Neural progenitor cell (in vitro differentiated cells): ENCODE measurements at regions not wholly inside any gene's neighbourhood (a gene's known extent, or its start where the extent isn't known, plus 50 kb on each side); places are given as distances from the start of the nearest gene placed in this dataset.
"Not testable (repeated sequence)": the region's sequence is repeated elsewhere in the genome, so short reads cannot be mapped to it uniquely, and the experiment has no call there.

ENCODE experiments used
- DNase-seq: peaks from one replicate; pipeline ENCODE4 v3.0.0-alpha.2; 2016; ENCODE audit warnings: low spot score
- H2AFZ ChIP-seq: fragments of 200-600 bp; sonication (generic); replicated peaks from 2 replicates; pipeline ENCODE4 v1.6.1; 2016; ENCODE audit warnings: antibody characterized with exemption
- H3F3A ChIP-seq: fragments of 200-600 bp; sonication (generic); 2 replicates; pipeline ENCODE4 v1.6.1; 2016; ENCODE audit warnings: antibody characterized with exemption, low read depth
- H3K27ac ChIP-seq: fragments of 200-600 bp; sonication (generic); 2 replicates; pipeline ENCODE4 v1.5.1; 2016; ENCODE audit warnings: mild to moderate bottlenecking
- H3K27me3 ChIP-seq: fragments of 200-600 bp; sonication (generic); 2 replicates; pipeline ENCODE4 v1.6.1; 2016; ENCODE audit warnings: mild to moderate bottlenecking, moderate library complexity
- H3K36me3 ChIP-seq: fragments of 200-600 bp; sonication (generic); 2 replicates; pipeline ENCODE4 v1.5.1; 2016
- H3K4me1 ChIP-seq: fragments of 200-600 bp; sonication (generic); 2 replicates; pipeline ENCODE4 v1.6.1; 2016; ENCODE audit warnings: mixed run types
- H3K4me2 ChIP-seq: fragments of 200-600 bp; sonication (generic); 2 replicates; pipeline ENCODE4 v1.6.1; 2016
- H3K4me3 ChIP-seq: fragments of 200-600 bp; sonication (generic); 2 replicates; pipeline ENCODE4 v1.5.1; 2016
- H3K79me2 ChIP-seq: fragments of 200-600 bp; sonication (generic); 2 replicates; pipeline ENCODE4 v1.6.1; 2016; ENCODE audit warnings: low read depth
- H3K9ac ChIP-seq: fragments of 200-600 bp; sonication (generic); 2 replicates; pipeline ENCODE4 v1.6.1; 2016
- H3K9me3 ChIP-seq: fragments of 200-600 bp; sonication (generic); 2 replicates; pipeline ENCODE4 v1.5.1; 2016; ENCODE audit warnings: low read depth
- H4K20me1 ChIP-seq: fragments of 200-600 bp; sonication (generic); 2 replicates; pipeline ENCODE4 v1.6.1; 2016; ENCODE audit warnings: low read depth
- H3K27ac Mint-ChIP-seq: 3 replicates; pipeline ENCODE4 v1.8.0; 2021; ENCODE audit warnings: mixed read lengths
- H3K27me3 Mint-ChIP-seq: 2 replicates; pipeline ENCODE4 v1.8.0; 2022; ENCODE audit warnings: low read depth, mild to moderate bottlenecking, inconsistent platforms, moderate library complexity, mixed read lengths; ENCODE audit not compliant: insufficient read depth
- H3K36me3 Mint-ChIP-seq: 3 replicates; pipeline ENCODE4 v1.8.0; 2021; ENCODE audit warnings: mixed read lengths
- H3K4me1 Mint-ChIP-seq: 3 replicates; pipeline ENCODE4 v1.8.0; 2021; ENCODE audit warnings: mixed read lengths
- H3K4me3 Mint-ChIP-seq: 3 replicates; pipeline ENCODE4 v1.8.0; 2021; ENCODE audit warnings: mild to moderate bottlenecking, moderate library complexity, mixed read lengths
- H3K9me3 Mint-ChIP-seq: 3 replicates; pipeline ENCODE4 v1.8.0; 2020; ENCODE audit warnings: mixed read lengths
- CTCF ChIP-seq: fragments of 200-600 bp; sonication (generic); IDR thresholded peaks from 2 replicates; pipeline ENCODE4 v1.5.1; 2017; ENCODE audit warnings: antibody characterized with exemption, mild to moderate bottlenecking
- EZH2 ChIP-seq: fragments of 200-600 bp; sonication (generic); IDR thresholded peaks from 2 replicates; pipeline ENCODE4 v1.6.1; 2017; ENCODE audit warnings: antibody characterized with exemption, mild to moderate bottlenecking, moderate library complexity
- EZH2phosphoT487 ChIP-seq: fragments of 200-600 bp; sonication (generic); IDR thresholded peaks from 2 replicates; pipeline ENCODE4 v1.6.1; 2017; ENCODE audit warnings: antibody characterized with exemption

GRCh38 chr2:176879426-176879995, 333.1 kb upstream of the HNRNPA3 start:
- Histone ChIP-seq H3K4me3 (no peak overlapping the region), H3K79me2 (no peaks in the 10 kb centered on the region), H3K27me3 (no peaks in the 10 kb centered on the region), H4K20me1 (no peaks in the 10 kb centered on the region), H3K9ac (no peak overlapping the region), H3K36me3 (no peaks in the 10 kb centered on the region), H3K27ac (no peak overlapping the region), H3K4me1 (no peaks in the 10 kb centered on the region), H3F3A (no peaks in the 10 kb centered on the region), H2AFZ (no peak overlapping the region), H3K4me2 (no peak overlapping the region), H3K9me3 (no peaks in the 10 kb centered on the region)
- no peak overlapping the region for H3K4me3 Mint-ChIP-seq
- H3K36me3 Mint-ChIP-seq, result no peaks in the 10 kb centered on the region
- H3K4me1 Mint-ChIP-seq, result no peaks in the 10 kb centered on the region
- no peaks in the 10 kb centered on the region for H3K9me3 Mint-ChIP-seq
- no peak overlapping the region for H3K27ac Mint-ChIP-seq
- no peak for DNase-seq
- TF ChIP-seq CTCF, result no peak
- no peak for TF ChIP-seq EZH2
- TF ChIP-seq EZH2phosphoT487, result no peak
- H3K27me3 Mint-ChIP-seq, result peaks cover 1% of the 10 kb centered on the region

- H3K79me2 ChIP-seq, H3K27me3 ChIP-seq, H3K9me3 ChIP-seq, H2AFZ ChIP-seq, H3K27ac Mint-ChIP-seq, H3K4me3 Mint-ChIP-seq, DNase-seq, H3F3A ChIP-seq, H3K27ac ChIP-seq, H3K4me2 ChIP-seq, H3K9me3 Mint-ChIP-seq, H3K36me3 Mint-ChIP-seq, H3K36me3 ChIP-seq, H3K27me3 Mint-ChIP-seq, H3K9ac ChIP-seq, H3K4me3 ChIP-seq, H3K4me1 ChIP-seq, H4K20me1 ChIP-seq, H3K4me1 Mint-ChIP-seq: not testable (repeated sequence)
Measured at GRCh38 chr2:176882045-176882444, 330.5 kb upstream of the HNRNPA3 start.

GRCh38 chr2:176885001-176885643, 327.5 kb upstream of the HNRNPA3 start:
- H3K4me3 ChIP-seq, result no peak overlapping the region
- DNase-seq, result no peak
- no peak overlapping the region for H3K4me2 ChIP-seq
- Mint-ChIP-seq H3K27ac (no peak overlapping the region), H3K9me3 (no peaks in the 10 kb centered on the region), H3K27me3 (no peaks in the 10 kb centered on the region), H3K36me3 (no peaks in the 10 kb centered on the region), H3K4me1 (no peaks in the 10 kb centered on the region), H3K4me3 (no peak overlapping the region)
- no peaks in the 10 kb centered on the region for H3K79me2 ChIP-seq
- no peak for TF ChIP-seq EZH2
- TF ChIP-seq EZH2phosphoT487, result no peak
- no peak for TF ChIP-seq CTCF
- H3K4me1 ChIP-seq, result no peaks in the 10 kb centered on the region
- H3K9me3 ChIP-seq, result no peaks in the 10 kb centered on the region
- H3K36me3 ChIP-seq, result no peaks in the 10 kb centered on the region
- no peak overlapping the region for H2AFZ ChIP-seq
- H3F3A ChIP-seq, result no peaks in the 10 kb centered on the region
- no peak overlapping the region for H3K9ac ChIP-seq
- no peak overlapping the region for H3K27ac ChIP-seq
- H4K20me1 ChIP-seq, result no peaks in the 10 kb centered on the region
- H3K27me3 ChIP-seq, result no peaks in the 10 kb centered on the region

GRCh38 chr2:176885661-176886060, 326.9 kb upstream of the HNRNPA3 start:
- Mint-ChIP-seq H3K9me3 (no peaks in the 10 kb centered on the region), H3K27me3 (no peaks in the 10 kb centered on the region), H3K4me3 (no peak overlapping the region), H3K4me1 (no peaks in the 10 kb centered on the region), H3K27ac (no peak overlapping the region), H3K36me3 (no peaks in the 10 kb centered on the region)
- TF ChIP-seq EZH2phosphoT487, result no peak
- H3F3A ChIP-seq, result no peaks in the 10 kb centered on the region
- H3K4me2 ChIP-seq, result no peak overlapping the region
- no peaks in the 10 kb centered on the region for H3K36me3 ChIP-seq
- no peak overlapping the region for H3K9ac ChIP-seq
- no peaks in the 10 kb centered on the region for H3K79me2 ChIP-seq
- no peaks in the 10 kb centered on the region for H3K9me3 ChIP-seq
- no peaks in the 10 kb centered on the region for H3K27me3 ChIP-seq
- no peak overlapping the region for H2AFZ ChIP-seq
- H3K27ac ChIP-seq, result no peak overlapping the region
- H3K4me1 ChIP-seq, result no peaks in the 10 kb centered on the region
- no peak for DNase-seq
- H4K20me1 ChIP-seq, result no peaks in the 10 kb centered on the region
- no peak overlapping the region for H3K4me3 ChIP-seq
